AG04449 (cell line): ENCODE measurements at regions not wholly inside any gene's neighbourhood (a gene's known extent, or its start where the extent isn't known, plus 50 kb on each side); places are given as distances from the start of the nearest gene placed in this dataset.

Experiments used
- CTCF ChIA-PET: fragments of 350-600 bp; formaldehyde crosslinking; extraction: SDS; loops from one replicate; lab custom pipeline; 2021; ENCODE audit warnings: antibody characterized with exemption; lab: Yijun Ruan, JAX
- POLR2A ChIA-PET: fragments of 400-600, 350-600 bp; formaldehyde crosslinking; extraction: SDS; loops from one replicate; lab custom pipeline; 2020; ENCODE audit warnings: antibody characterized with exemption, inconsistent platforms; lab: Yijun Ruan, JAX
- DNase-seq: peaks from one replicate; pipeline ENCODE4 v3.0.0-alpha.2; 2010; ENCODE audit warnings: low read depth, low spot score
- H3K4me3 ChIP-seq: 2 replicates; pipeline ENCODE4 v1.5.1; 2011; ENCODE audit warnings: low read depth, mild to moderate bottlenecking, control low read depth, low read length
- TF ChIP-seq, protein P1 (sequence below): IDR thresholded peaks from one replicate; pipeline ENCODE4 v1.5.1; 2011; ENCODE audit warnings: mild to moderate bottlenecking, moderate library complexity, low read length, control low read depth, inconsistent platforms; ENCODE audit not compliant: insufficient read depth; ENCODE audit errors: missing control alignments

DNA sequence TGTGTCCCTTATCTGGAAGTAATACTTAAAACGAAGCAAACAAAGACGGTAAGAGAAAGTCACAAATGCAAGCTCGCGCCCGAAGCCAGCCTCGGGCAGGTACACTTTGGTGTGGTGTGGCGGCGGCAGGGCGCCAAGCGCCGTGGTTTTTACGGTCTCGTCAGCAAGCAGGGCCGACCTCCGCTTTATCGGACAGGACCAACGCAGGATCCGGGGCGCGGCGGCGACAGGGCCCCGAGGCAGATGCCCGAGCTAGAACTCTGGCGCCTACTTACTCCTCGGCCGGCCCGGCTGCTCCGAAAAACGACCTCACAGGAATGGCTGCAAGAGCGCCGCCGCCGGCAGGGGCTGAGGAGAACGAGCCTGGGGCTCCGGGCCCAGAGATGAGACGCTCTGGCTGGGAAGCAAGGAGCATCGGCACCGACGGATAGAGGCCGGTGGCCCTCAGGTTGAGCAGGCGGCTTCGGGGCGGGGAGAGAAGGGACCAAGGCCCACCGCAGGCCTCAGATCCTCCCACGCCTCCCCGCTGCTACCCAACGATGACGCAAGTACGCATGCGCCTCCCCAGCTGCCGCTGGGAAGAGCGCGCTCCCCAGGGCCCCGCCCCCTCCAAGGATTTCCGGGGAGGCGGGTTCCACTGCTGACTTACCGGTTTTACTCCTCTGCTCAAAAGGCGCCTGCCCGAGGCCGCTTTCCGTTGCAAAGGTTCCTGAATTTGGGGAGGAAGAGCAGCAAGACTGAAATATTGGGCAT is 60.6 kb downstream of the FAM217A start:
- DNase-seq, result peak; percentile 54
- TF ChIP-seq, protein P1, sequence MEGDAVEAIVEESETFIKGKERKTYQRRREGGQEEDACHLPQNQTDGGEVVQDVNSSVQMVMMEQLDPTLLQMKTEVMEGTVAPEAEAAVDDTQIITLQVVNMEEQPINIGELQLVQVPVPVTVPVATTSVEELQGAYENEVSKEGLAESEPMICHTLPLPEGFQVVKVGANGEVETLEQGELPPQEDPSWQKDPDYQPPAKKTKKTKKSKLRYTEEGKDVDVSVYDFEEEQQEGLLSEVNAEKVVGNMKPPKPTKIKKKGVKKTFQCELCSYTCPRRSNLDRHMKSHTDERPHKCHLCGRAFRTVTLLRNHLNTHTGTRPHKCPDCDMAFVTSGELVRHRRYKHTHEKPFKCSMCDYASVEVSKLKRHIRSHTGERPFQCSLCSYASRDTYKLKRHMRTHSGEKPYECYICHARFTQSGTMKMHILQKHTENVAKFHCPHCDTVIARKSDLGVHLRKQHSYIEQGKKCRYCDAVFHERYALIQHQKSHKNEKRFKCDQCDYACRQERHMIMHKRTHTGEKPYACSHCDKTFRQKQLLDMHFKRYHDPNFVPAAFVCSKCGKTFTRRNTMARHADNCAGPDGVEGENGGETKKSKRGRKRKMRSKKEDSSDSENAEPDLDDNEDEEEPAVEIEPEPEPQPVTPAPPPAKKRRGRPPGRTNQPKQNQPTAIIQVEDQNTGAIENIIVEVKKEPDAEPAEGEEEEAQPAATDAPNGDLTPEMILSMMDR, result peak; percentile 65
- ChIA-PET POLR2A (interaction anchor here (1.0 kb wide), 1 partner anchor 269 kb away, joined by 3 read pairs; no protein-coding TSS in a partner anchor), CTCF (interaction anchor here (0.8 to 3.5 kb wide), 10 partner anchors 10 to 270 kb away, joined by 3 to 32 read pairs (median 4); partner anchors contain the start of gene FAM50B)
- H3K4me3 ChIP-seq, result peak overlapping the region; percentile 93
